ENCODE measurements at regions not wholly inside any gene's neighbourhood (a gene's known extent, or its start where the extent isn't known, plus 50 kb on each side); places are given as distances from the start of the nearest gene placed in this dataset.

DNA sequence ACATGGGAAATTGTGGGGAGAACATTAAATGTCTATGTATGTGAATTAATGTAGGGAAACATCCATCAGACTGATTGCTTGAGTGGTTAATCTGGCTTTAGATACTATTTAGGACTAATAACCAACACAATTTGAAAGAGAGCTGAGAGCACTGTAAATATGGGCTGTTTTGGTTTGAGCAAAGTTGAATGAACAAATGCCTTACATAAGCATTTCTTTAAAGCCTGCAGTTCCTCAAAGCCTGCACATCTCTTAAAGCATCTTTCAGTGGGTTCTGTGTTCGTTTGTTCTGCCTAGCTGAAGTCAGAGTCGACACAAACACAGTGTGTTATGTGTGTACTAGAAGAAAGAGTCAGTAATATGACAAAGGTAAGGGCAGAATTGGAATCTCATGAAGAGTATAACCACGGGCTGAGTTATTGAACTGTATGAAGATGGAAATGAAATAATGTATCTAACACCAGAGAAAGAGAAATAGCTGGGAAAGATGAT, 350.0 kb downstream of the SIPA1L2 start:
- Histone ChIP-seq H4K8ac (replicated peaks; ENCODE audit: insufficient read length, low read depth, low read length) (no peak overlapping the region), H2BK12ac (ENCODE audit: insufficient read length, low read depth, low read length) (no peak overlapping the region), H3K79me2 (ENCODE audit: insufficient read depth, low read length) (no peaks in the 10 kb centered on the region), H2BK5ac (ENCODE audit: insufficient read length, low read length) (no peak overlapping the region), H3K23ac (ENCODE audit: insufficient read length, low read depth, low read length) (no peak overlapping the region), H3K23me2 (ENCODE audit: insufficient read length, low read depth, low read length, poor library complexity, severe bottlenecking) (no peaks in the 10 kb centered on the region), H3K18ac (ENCODE audit: insufficient read length, low read depth, low read length) (no peak overlapping the region), H3K27ac (ENCODE audit: insufficient read length, low read depth, low read length) (no peak overlapping the region), H3K4ac (ENCODE audit: low read depth, low read length) (no peak overlapping the region), H2BK15ac (ENCODE audit: low read depth, low read length) (no peak overlapping the region), H2BK120ac (ENCODE audit: low read depth, low read length, poor library complexity, severe bottlenecking) (no peak overlapping the region), H3K9ac (ENCODE audit: extremely low read depth, insufficient read length, low read length) (no peak overlapping the region), H3T11ph (ENCODE audit: low read length) (no peak overlapping the region), H4K20me1 (ENCODE audit: control insufficient read depth, insufficient read depth, insufficient read length) (no peaks in the 10 kb centered on the region), H3K4me2 (ENCODE audit: insufficient read depth, insufficient read length, low read length) (no peak overlapping the region), H2AK5ac (ENCODE audit: insufficient read length, low read length) (no peak overlapping the region), H4K91ac (ENCODE audit: insufficient read length, low read depth, low read length) (no peak overlapping the region), H3K9me3 (ENCODE audit: control insufficient read depth, low read depth, low read length) (no peaks in the 10 kb centered on the region), H3K27me3 (ENCODE audit: insufficient read depth, low read length) (no peaks in the 10 kb centered on the region), H4K5ac (ENCODE audit: insufficient read length, low read depth, low read length) (no peak overlapping the region), H3K4me1 (ENCODE audit: insufficient read depth, low read length) (peaks cover 12% of the 10 kb centered on the region; the same call in 1 of the 2 replicates), H2BK20ac (ENCODE audit: low read depth, low read length, poor library complexity, severe bottlenecking) (no peak overlapping the region), H3K14ac (ENCODE audit: insufficient read depth, low read length) (no peak overlapping the region), H3K79me1 (ENCODE audit: insufficient read depth, low read depth, low read length, poor library complexity, severe bottlenecking) (no peaks in the 10 kb centered on the region), H3K56ac (ENCODE audit: insufficient read length, low read depth, low read length) (no peak overlapping the region), H2AFZ (ENCODE audit: low read length) (no peak overlapping the region)
- Mint-ChIP-seq H3K4me3 (no peak overlapping the region; a peak in 1 of 5 replicates), H3K9me3 (no peaks in the 10 kb centered on the region; a peak in 1 of 5 replicates), H3K27ac (no peak overlapping the region; a peak in 1 of 7 replicates), H3K36me3 (ENCODE audit: insufficient read depth in 1 of 3, low read depth in 3 of 3) (no peaks in the 10 kb centered on the region; a peak in 1 of 7 replicates), H3K4me1 (peaks cover 47 to 48% of the 10 kb centered on the region in 2 experiments), H3K27me3 (ENCODE audit: low read depth) (peaks cover 16% of the 10 kb centered on the region)
- WGBS (ENCODE audit: extremely low coverage, insufficient read length, low lambda C conversion rate) = no CpG with 5 or more reads among the region's 3 CpGs
- DNase-seq = no peak
- TF ChIP-seq, protein P1, sequence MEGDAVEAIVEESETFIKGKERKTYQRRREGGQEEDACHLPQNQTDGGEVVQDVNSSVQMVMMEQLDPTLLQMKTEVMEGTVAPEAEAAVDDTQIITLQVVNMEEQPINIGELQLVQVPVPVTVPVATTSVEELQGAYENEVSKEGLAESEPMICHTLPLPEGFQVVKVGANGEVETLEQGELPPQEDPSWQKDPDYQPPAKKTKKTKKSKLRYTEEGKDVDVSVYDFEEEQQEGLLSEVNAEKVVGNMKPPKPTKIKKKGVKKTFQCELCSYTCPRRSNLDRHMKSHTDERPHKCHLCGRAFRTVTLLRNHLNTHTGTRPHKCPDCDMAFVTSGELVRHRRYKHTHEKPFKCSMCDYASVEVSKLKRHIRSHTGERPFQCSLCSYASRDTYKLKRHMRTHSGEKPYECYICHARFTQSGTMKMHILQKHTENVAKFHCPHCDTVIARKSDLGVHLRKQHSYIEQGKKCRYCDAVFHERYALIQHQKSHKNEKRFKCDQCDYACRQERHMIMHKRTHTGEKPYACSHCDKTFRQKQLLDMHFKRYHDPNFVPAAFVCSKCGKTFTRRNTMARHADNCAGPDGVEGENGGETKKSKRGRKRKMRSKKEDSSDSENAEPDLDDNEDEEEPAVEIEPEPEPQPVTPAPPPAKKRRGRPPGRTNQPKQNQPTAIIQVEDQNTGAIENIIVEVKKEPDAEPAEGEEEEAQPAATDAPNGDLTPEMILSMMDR (conservative IDR thresholded peaks at IDR 0.05) = no peak
